KG1 (cell line): ENCODE measurements at regions not wholly inside any gene's neighbourhood (a gene's known extent, or its start where the extent isn't known, plus 50 kb on each side); places are given as distances from the start of the nearest gene placed in this dataset.
"Not testable (repeated sequence)": the region's sequence is repeated elsewhere in the genome, so short reads cannot be mapped to it uniquely, and the experiment has no call there.

ENCODE experiments used
- DNase-seq: peaks from one replicate; lab custom pipeline; 2025; lab: John Stamatoyannopoulos, UW

DNA sequence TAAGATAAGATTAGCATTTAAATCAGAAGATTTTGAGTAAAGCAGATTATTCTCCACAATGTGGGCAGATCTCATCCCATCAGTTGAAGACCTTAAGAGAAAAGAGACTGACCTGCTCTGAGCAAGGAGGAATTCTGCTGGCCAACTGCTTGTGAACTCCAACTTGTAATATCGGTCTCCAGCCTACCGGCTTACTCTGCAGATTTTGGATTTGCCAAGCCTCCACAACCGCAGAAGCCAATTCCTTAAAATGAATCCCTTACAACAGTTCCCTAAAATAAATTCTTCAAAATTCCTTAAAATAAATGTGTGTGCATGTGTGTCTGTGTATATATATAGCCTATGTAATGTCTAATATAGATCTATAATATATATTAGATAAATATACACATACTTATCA, 107.4 kb upstream of the KLF13 start:
- no peak for DNase-seq

DNA sequence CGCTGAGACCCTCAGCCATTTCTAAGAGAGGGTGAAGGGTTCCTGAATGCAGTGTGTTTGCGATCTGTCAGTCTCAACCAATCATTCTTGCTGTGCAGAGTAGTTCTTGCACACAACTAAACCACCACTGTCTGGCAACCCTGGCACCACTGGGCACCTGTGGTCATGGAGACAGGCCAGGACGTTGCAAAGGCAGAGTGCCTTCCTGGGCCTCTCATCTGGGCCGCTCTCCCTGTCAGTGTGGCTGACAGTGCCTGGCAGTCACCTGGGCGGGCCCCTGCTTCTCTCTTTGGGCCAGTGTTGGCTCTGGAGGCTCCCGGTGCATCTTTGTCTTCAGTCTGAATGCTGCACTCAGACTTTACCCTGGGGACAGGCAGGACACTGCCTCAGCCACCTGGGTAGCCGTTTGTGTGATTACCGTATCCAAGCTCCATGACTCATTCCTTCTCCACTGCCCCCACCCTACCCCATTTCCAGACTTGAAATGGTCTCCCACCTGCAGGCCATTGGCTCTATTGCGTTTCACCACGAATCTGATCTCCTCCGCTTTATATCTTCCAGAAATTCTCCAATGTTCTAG, 104.6 kb upstream of the KLF13 start:
- DNase-seq: no peak

DNA sequence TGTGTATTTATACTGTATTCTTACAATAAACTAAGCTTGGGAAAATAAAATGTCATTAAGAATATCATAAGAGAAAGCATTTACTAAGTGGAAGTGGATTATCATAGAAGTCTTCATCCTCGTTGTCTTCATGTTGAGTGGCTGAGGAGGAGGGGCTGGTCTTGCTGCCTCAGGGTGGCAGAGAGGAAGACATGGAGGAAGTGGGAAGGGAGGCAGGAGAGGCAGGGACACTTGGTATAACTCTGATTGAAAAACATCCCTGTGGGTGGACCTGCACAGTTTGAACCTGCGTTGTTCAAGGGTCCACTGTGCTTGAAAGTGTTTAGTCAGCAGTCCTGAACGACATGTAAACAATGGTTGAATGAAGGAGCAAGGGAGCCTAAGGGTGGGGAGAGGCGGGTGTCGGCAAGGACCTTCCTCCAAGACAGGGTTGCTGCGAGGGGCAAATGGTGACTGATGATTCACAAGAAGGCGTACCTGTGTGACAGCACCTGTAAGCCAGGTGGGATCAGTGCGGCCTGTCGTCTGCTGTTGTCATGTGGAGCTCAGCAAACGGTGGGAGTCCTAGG, 103.8 kb upstream of the KLF13 start:
- DNase-seq: no peak

DNA sequence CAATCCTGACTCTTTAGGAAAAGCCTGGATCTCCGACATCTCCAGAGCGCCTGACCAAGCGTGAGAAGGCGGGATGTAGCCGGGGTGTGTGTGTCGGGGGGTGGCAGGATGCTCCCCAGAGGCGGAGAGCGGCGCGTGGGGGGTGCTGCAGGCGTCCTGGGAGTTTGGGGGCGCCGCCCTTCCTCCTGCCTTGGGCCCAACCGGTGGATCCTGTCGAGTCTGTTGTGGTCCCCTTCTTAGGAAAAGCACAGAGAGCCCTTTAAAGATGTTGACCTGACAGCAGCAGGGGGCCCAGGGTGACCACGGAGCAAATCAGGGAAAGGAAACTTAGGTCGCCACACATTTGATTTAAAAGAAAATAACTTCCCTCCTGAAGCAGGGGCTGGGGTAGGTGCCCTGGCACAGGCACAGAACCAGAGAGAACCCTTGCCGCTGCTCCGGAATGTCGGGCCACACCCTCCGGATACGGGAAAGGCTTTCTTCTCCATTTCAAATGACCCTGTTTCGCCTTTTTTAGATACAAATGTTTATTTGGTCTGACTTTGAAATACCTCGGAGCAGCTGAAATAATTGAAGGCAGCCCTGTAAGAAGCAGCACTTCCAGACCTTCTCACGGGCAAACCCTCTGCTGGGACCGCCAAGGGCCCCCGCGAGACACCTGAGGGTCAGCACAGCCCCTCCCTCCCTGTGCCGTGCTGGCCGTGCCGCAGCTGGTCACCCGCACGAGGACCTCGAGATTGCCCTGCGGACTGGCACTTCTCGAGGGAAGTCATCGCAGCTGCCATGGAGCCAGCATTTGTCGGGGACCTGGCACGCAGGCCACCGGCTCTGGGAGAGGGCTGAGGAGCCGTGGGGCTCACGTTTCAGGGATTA, 102.9 kb upstream of the KLF13 start:
- DNase-seq: no peak

DNA sequence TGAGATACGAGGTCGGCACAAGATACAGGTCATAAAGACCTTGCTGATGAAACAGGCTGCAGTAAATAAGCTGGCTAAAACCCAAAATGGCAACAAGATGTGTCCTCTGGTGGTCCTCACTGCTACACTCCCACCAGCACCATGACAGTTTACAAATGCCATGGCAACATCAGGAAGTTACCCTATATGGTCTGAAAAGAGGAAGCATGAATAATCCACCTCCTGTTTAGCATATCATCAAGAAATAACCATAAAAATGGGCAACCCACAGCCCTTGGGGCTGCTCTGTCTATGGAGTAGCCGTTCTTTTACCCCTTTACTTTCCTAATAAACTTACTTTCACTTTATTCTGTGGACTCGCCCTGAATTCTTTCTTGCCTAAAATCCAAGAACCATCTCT, 102.0 kb upstream of the KLF13 start:
- not testable (repeated sequence) for DNase-seq

DNA sequence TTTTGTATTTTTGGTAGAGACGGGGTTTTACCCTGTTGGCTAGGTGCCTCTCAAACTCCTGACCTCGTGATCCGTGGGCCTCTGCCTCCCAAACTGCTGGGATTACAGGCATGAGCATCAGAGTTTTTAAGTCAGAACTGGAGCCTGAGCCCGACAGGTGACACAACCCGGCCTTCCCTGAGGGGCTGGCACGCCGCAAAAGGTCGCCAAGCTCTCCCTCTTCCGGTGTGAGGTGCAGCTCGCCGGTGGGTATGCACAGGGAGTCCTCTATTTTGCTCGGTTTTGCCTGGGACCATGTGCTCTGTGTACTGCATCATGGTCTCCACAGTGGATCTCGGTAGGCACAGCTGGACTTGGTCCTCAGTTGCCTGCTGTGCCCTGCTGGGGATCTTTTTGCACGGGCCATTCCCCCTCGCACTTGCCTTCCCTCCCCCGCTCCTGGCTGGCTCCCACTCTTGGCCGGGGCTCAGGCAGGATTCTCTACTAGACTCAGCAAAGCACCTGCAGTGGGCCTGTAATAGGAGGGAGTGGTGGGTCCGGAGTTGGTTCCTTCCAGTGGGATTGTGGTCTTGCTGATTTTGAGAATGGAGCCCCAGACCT, 101.2 kb upstream of the KLF13 start:
- no peak for DNase-seq

DNA sequence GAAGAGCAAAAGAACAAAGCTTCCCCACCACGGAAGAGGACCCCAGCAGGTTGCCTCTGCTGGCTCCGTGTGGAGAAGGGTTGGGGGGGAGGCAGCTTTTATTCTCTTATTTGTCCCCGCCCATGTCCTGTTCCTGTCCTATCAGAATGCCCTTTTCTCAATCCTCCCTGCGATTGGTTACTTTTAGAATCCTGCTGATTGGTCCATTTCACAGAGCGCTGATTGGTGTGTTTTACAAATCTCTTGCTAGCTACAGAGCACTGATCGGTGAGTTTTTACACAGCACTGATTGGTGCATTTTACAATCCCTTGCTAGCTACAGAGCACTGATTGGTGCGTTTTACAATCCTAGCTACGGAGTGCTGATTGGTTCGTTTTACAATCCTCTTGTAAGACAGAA, 100.6 kb upstream of the KLF13 start:
- DNase-seq: no peak

DNA sequence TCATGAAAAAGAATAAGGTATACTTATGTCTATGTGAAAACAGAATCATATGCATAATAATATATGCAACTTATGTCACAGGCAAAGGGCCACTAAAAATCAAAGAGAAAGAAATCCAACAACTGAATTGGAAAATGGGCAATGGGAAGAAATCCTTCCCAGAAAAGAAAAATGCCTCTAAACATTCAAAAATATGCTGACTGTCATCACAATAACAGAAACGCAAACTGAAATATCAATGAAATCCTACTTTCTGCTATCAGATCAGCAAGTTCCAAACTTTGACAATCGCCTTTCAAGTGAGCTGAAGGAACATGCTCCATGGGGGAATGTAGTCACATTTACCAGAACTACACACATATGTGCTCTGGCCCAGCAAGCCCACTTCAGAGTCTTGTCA, 99.4 kb upstream of the KLF13 start:
- DNase-seq: no peak

DNA sequence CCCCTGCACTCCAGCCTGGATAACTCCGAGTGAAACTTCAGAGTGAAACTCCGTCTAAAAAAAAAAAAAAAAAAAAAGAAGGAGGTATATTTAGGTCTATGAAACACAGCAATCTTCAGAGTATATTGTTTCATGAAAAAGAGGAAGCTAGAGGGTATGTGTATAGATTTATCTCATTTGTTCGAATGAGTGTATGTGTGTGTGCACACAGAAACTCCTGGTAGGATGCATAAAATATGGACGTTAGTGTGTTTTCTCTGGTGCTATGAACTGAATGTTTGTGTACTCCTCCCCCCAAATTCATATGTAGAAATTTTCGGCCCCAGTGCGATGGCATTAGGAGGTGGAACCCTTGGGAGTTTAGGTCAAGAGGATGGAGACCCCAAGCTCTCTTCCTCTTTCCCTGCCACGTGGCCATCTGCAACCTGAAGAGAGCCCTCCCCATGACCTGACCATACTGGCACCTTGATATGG, 98.6 kb upstream of the KLF13 start:
- peak; percentile 14 for DNase-seq

DNA sequence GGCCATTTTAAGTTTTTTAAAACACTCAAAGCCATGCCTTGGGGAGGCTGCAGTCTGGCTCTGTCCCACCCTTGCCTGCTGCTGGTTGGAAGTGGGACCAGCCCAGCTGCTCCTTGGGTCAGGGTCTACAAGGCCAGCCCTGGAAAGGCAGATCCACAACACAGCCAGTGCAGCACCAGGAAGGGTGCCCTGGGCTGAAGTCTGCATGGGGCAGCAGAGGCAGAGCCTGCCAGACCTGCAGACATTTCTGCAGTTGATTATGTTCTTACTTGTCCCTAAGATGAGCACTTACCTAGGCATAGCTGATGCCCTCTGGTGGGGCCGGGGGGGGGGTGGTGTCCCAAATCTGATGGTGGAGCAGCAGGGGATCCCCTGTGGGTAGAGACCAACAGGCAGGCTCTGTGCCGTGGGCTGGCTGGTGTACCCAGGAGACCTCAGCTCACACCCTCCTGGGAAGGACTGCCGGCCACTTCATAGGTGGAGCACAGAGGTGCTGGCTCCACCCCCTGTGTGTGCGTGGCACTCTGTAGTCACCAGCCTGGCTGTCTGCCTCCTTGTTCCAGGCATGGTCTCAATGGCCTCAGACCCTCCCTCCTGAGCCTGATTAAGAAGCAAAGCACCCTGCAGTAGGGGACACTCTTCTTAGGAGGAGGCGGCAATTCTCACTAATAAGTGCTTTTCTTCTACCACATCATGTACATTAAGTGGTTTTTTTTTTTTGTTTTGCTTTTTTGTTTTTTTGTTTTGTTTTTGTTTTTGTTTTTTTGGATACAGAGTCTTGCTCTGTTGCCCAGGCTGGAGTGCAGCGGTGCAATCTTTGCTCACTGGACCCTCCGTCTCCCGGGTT, 97.4 kb upstream of the KLF13 start:
- DNase-seq: no peak

DNA sequence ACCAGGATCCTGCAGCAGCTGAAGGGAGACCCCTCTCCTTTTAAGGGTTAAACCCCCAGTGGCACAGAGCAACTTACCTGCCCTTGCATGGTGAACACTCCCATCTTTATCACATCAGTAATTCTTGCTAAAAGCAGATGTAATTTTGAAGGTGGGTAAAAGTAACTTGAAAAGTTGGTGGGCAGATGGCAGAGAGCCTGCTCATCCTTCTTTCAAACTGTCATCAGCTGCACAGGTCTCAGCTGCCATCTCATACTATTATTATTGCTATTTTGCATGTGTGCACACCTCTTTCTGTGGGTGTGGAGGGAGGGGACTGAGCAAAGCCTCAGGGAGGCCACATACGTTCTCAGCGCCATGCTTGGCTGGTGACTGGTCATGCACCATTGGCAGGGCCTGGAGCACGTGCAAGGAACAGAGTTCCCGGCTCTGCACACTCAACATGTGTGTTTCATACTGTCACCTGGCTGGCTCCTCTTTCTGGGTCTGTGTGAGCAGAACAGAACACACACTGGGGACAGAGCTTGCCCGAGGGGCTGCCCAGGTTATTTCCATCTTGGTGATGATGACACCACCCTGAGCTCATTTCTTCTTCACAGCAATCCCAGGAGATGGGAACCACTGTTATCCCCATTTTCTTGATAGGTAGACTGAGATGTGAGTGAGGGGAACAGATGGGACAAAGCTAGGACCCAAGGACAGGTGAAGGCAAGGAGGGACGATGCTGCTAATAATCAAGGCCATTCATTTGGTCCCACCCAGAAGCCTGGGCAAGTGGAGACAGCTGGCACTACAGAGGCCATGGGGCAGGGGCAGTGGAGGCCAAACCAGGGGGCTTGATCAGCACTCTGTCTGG, 95.8 kb upstream of the KLF13 start:
- DNase-seq: no peak

DNA sequence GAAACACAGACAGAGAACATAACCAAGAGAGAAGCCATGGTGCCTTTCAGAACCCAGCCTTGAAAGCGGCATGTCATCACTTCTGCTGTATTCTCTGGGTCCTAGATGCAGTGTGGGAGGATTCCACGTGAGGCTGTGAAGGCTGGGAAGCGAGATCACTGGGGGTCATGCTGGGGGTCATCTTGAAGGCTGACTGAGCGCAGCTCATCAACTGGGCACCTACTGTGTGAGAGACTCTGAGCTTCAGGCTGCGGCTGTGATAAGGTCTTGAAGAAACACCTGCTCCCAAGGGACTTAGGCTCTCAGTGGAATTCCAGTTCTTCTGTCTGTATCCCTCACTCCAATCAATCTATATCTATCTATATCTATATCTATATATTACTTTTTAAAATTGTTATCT, 91.8 kb upstream of the KLF13 start:
- no peak for DNase-seq

DNA sequence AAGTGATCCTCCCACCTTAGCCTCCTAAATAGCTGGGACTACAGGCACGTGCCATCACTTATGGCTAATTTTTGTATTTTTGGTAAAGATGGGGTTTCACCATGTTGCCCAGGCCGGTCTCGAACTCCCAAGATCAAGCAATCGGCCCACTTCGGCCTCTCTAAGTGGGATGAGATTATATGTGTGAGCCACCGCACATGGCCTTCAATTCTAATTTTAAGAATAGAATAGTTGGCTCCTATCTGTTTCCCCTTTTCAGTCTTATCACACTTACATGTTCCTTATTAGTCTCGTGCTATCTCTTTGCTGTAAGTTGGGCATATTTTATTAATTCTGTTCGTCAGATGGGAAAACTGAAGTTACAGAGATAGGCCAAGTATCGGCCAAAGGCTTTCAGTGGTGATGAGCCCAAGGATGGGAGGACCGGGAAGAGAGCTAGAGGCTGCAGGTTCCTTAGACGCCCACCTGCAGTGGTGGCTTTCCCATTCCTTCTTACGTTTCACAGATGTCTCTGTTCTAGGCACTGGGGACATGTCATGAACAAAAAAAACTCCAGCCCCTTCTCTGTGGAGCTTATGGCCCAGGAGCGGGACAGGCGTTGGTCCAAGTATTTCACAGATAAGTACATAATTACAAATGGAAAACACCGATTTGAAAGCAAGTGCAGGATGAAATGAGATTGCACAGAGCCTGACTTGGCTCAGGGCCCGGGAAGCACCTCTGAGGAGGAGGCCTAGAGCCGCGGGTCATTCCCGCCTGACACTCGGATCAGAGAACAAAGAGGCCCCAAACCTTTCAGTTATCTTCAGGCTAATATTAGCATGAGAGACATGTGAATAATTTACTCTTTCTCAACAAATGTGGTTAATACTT, 91.1 kb upstream of the KLF13 start:
- no peak for DNase-seq

DNA sequence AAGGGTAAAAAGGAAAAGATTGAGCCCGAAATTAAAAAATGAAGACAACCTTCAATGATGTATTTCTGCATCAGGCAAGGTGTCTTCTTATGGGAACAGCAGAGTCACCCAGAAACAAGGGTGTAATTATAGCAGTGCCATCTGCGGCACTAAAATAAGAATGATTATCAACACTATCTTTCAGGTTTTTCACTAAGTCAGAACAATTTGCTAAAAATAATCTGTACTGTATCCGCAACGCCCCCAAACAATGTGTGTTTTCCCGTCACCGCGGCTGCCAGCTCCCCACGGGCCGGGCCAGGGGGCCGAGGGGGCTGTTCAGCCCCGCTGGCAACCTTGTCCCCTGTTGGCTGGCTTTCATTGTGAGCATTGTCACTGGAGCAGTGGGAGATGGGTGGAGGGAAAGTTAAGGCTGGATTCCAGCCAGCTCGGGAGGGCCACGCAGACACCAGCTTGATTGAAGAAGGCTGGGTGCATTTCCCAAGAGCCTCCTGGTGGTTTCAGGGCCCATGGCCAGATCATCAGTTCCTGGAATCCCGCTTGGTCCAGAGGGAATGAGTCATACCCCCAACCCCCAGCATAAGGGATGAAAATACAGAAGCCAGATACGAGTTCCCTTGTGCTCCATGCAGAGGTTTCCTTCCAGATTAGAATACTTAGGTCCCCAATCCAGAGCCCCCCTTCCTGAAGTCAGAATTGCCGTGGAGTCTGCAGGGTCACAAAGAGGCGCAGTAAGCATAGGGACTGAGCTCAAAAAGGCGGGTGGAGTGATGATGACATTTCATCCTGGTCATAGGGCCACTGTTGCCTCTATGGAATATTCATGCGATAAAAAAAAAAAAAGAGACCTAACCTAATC, 90.2 kb upstream of the KLF13 start:
- no peak for DNase-seq

DNA sequence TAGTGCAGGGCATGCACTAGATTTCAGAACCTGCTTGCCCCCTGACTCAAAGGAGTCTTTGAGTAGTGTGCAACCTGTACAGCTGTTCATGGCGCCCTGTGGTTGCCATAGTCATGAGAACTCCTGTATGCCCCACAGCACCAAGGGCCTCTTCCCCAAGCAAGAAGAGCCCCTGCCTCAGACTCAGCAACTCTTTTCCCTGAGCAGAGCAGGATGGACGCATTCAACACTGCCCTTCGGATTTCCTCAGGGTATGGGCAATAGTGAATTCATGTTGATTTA, 89.7 kb upstream of the KLF13 start:
- DNase-seq: no peak

DNA sequence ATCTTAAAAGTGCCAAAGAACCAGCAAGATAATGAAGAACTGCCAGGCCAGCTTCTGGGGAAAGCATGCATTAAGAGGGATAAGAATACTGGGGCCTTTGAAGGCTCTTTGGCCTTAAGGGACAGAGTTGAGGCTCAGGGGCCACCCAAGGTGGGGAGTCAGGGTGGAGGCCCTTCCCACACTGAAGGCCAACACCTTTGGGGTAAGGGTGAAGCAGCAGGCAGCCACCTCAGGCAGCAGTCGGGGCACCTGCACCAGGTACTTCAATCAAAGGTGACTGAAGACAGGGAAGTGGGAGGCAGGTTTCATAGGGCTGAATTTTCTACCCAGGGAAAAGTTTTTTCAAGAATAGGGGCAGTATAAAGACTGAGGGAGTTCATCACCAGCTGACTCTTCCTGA, 87.7 kb upstream of the KLF13 start:
- no peak for DNase-seq

DNA sequence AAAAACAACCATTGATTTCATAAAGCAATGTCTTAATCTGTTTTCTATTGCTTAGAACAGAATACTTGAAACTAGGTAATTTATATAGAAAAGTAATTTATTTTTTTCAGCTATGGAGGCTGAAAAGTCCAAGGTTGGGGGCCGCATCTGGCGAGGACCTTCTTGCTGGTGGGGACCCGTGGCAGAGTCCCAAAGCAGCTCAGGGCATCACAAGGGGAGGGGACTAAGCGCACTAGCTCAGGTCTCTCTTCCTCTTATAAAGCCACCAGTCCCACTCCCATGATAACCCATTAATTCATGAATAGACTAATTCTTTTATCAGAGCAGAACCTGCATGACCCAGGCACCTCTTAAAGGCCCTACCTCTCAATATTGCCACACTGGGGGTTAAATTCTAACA, 87.2 kb upstream of the KLF13 start:
- DNase-seq: no peak

DNA sequence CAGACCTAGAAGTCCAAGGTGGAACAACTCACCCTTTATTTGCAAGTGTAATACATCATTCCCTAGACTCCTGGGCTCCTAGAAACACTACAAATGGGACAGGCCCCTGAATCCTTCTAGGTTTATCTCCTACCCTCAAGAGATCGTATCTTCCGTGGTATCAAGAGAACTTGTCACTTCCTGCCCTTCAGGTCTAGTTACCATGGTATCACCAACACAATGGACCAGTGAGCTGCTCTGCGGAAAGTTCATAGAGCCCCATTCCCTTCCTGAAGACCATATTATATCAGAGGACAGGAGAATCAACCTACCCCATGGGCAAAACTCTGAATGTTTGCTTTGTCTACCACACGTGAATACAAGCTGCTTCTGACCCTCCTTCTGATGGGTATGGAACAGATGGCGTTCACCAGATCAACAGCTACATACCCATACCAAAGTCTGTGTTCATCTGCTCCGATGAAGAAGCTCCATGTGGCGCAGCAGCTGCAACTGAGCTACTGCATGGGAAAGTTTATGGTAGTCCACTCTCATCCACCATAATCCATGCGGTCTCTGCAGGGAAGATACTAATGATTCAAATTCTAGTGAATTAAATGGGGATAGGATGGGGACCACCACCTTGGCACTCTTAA, 84.6 kb upstream of the KLF13 start:
- DNase-seq: no peak

DNA sequence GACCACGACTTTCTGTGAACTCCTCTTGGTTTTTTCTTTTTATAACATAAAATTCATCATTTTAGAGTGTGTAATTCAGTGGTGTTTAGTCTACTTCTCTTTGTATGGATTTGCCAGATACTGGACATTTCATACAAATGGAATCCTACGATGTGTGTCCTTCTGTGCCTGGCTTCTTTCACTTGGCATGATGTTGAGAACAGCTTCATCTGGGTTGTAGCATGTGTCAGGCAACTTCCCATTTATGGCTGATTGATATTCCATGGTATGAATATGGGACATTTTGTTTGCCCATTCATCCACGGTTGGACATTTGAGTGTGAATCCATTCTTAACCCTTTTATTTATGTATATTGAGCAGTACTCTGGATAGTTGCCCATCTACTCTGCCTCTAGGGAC, 82.7 kb upstream of the KLF13 start:
- no peak for DNase-seq
